SU-DHL-6 (cell line): ENCODE measurements at regions not wholly inside any gene's neighbourhood (a gene's known extent, or its start where the extent isn't known, plus 50 kb on each side); places are given as distances from the start of the nearest gene placed in this dataset.

Experiments
- H2AFZ ChIP-seq: fragments of 200-600 bp; sonication (generic); 2 replicates; pipeline ENCODE4 v1.6.1; 2014; ENCODE audit warnings: low read depth, mild to moderate bottlenecking, moderate library complexity, mixed read lengths, antibody characterized with exemption, low read length; ENCODE audit not compliant: severe bottlenecking
- H3F3A ChIP-seq: fragments of 200-600 bp; shearing (Covaris generic); 2 replicates; pipeline ENCODE4 v1.6.0; 2016; ENCODE audit warnings: antibody characterized with exemption, mild to moderate bottlenecking; ENCODE audit not compliant: insufficient read depth
- H3K27ac ChIP-seq: fragments of 200-600 bp; sonication (generic); 2 replicates; pipeline ENCODE4 v1.5.1; 2016; ENCODE audit warnings: low read depth, mild to moderate bottlenecking, low read length, moderate library complexity, mixed read lengths
- H3K27me3 ChIP-seq: fragments of 200-600 bp; sonication (generic), shearing (Covaris generic); 2 replicates; pipeline ENCODE4 v1.6.0; 2014; ENCODE audit warnings: mild to moderate bottlenecking, low read length
- H3K36me3 ChIP-seq: fragments of 200-600 bp; sonication (generic); 2 replicates; pipeline ENCODE4 v1.6.1; 2014; ENCODE audit warnings: mild to moderate bottlenecking, low read length, mixed read lengths
- H3K4me2 ChIP-seq: fragments of 300-600, 200-600 bp; shearing (Covaris generic), sonication (generic); 2 replicates; pipeline ENCODE4 v1.6.0; 2014; ENCODE audit warnings: low read length, low read depth, mild to moderate bottlenecking; ENCODE audit not compliant: poor library complexity, severe bottlenecking
- H3K4me3 ChIP-seq: fragments of 200-600 bp; sonication (generic); 2 replicates; pipeline ENCODE4 v1.5.1; 2014; ENCODE audit warnings: antibody characterized with exemption, low read length, mild to moderate bottlenecking, mixed read lengths; ENCODE audit not compliant: insufficient read depth, poor library complexity, severe bottlenecking
- H3K79me2 ChIP-seq: fragments of 200-600 bp; sonication (generic); 2 replicates; pipeline ENCODE4 v1.6.1; 2014; ENCODE audit warnings: mild to moderate bottlenecking, low read length, moderate library complexity; ENCODE audit not compliant: insufficient read depth
- H3K9ac ChIP-seq: fragments of 200-600 bp; sonication (generic); 2 replicates; pipeline ENCODE4 v1.7.0; 2014; ENCODE audit warnings: mild to moderate bottlenecking, low read length
- H3K9me2 ChIP-seq: fragments of 200-600 bp; sonication (generic); replicated peaks from 2 replicates; pipeline ENCODE4 v1.6.1; 2014; ENCODE audit warnings: low read length; ENCODE audit not compliant: insufficient read depth
- H3K9me3 ChIP-seq: fragments of 200-600 bp; sonication (generic); 2 replicates; pipeline ENCODE4 v1.6.1; 2014; ENCODE audit warnings: low read length, mixed read lengths; ENCODE audit not compliant: insufficient read depth
- H4K20me1 ChIP-seq: fragments of 200-600 bp; sonication (generic); 2 replicates; pipeline ENCODE4 v1.6.1; 2014; ENCODE audit warnings: low read depth, mild to moderate bottlenecking, antibody characterized with exemption, low read length, moderate library complexity, mixed read lengths
- EZH2phosphoT487 ChIP-seq: fragments of 200-600 bp; sonication (generic), shearing (Covaris generic); conservative IDR thresholded peaks from 2 replicates; pipeline ENCODE4 v1.6.1; 2018; ENCODE audit warnings: mild to moderate bottlenecking, antibody characterized with exemption, low read length, moderate library complexity, mixed read lengths
- TF ChIP-seq, protein P1 (sequence below): fragments of 200-600 bp; sonication (generic); IDR thresholded peaks from one replicate; pipeline ENCODE4 v1.5.1; 2017; ENCODE audit warnings: antibody characterized with exemption, mild to moderate bottlenecking, low read length, moderate library complexity; ENCODE audit not compliant: insufficient read depth, poor library complexity, severe bottlenecking

DNA sequence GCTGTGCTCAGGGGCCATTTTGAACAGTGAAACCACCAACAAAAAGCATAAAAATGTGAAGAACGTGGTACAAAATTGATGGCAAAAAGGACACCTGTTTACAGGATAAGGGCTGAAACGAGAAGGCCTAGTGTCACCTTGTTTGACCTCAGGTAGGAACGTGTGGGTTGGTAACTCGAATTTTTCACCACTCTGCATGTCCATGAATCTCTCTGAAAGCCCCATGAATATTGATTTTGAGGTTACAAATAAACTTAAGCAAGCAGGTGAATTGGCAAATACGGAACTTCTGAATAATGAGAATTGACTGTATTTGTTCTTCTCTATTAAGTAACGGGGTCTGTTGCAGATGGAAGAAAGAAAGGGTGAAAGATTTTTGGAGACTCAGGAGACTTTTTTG lies 59.6 kb upstream of the EDN1 start:
- H3K79me2 ChIP-seq, result no peaks in the 10 kb centered on the region
- H2AFZ ChIP-seq, result no peak overlapping the region
- H3K4me2 ChIP-seq, result no peak overlapping the region
- H3K27ac ChIP-seq, result no peak overlapping the region
- no peaks in the 10 kb centered on the region for H3K9me3 ChIP-seq
- no peak overlapping the region for H3K4me3 ChIP-seq
- no peaks in the 10 kb centered on the region for H4K20me1 ChIP-seq
- H3K27me3 ChIP-seq, result no peaks in the 10 kb centered on the region
- no peaks in the 10 kb centered on the region for H3K9me2 ChIP-seq
- H3K36me3 ChIP-seq, result no peaks in the 10 kb centered on the region
- TF ChIP-seq, protein P1, sequence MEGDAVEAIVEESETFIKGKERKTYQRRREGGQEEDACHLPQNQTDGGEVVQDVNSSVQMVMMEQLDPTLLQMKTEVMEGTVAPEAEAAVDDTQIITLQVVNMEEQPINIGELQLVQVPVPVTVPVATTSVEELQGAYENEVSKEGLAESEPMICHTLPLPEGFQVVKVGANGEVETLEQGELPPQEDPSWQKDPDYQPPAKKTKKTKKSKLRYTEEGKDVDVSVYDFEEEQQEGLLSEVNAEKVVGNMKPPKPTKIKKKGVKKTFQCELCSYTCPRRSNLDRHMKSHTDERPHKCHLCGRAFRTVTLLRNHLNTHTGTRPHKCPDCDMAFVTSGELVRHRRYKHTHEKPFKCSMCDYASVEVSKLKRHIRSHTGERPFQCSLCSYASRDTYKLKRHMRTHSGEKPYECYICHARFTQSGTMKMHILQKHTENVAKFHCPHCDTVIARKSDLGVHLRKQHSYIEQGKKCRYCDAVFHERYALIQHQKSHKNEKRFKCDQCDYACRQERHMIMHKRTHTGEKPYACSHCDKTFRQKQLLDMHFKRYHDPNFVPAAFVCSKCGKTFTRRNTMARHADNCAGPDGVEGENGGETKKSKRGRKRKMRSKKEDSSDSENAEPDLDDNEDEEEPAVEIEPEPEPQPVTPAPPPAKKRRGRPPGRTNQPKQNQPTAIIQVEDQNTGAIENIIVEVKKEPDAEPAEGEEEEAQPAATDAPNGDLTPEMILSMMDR, result no peak
- TF ChIP-seq EZH2phosphoT487, result no peak
- H3K9ac ChIP-seq, result no peak overlapping the region
- H3F3A ChIP-seq, result no peaks in the 10 kb centered on the region

DNA sequence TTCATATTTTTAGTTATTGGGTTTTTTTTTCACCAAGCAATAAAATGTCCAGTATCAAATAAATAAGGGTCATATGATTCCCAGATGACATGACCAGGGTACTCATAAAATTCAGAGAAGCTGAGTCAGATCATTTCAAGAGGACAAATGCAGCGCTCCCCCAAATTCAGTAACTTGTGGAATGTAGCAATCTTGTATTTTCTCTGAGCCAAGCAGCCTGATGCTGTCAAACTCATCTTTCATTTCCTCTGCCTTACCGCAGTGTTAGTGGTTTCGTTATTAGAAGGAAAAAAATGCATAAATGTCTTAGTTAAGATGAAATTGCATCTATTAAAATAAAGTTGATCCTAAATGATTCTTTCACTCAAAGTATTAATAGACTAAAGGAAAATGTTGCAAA lies 57.8 kb upstream of the EDN1 start:
- no peaks in the 10 kb centered on the region for H3K9me2 ChIP-seq
- no peak overlapping the region for H3K4me3 ChIP-seq
- no peak overlapping the region for H3K4me2 ChIP-seq

DNA sequence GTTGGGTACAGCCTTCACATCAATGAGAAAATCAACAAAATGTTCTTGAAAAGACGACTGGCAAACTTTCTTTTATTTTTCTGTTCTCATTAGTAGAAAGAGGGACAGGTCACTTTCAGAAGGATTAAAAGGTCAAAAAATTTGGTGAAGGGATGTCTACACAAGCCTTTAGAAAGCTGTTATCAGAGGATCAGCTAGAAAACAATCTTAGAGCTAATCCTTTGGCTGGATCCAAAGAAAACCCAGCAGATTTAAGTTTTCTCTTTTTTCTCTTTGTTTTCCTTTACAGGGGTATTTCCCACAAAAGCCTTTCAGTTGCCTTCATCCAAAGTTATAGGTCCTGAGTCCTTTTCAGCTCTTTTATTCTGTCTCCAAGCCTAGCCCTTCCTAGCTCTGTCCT lies 57.3 kb upstream of the EDN1 start:
- Histone ChIP-seq H3F3A (no peaks in the 10 kb centered on the region), H3K4me2 (no peak overlapping the region), H3K9me3 (no peaks in the 10 kb centered on the region), H3K9ac (no peak overlapping the region), H3K27ac (no peak overlapping the region), H3K36me3 (no peaks in the 10 kb centered on the region), H3K79me2 (no peaks in the 10 kb centered on the region), H3K4me3 (no peak overlapping the region), H2AFZ (no peak overlapping the region), H3K27me3 (no peaks in the 10 kb centered on the region), H3K9me2 (no peaks in the 10 kb centered on the region), H4K20me1 (no peaks in the 10 kb centered on the region)
- no peak for TF ChIP-seq EZH2phosphoT487
- TF ChIP-seq, protein P1, result no peak

More for the DNA sequence above, 57.8 kb upstream of the EDN1 start:
- Histone ChIP-seq H4K20me1 (no peaks in the 10 kb centered on the region), H3K9ac (no peak overlapping the region), H3K36me3 (no peaks in the 10 kb centered on the region), H3K79me2 (no peaks in the 10 kb centered on the region), H3K27ac (no peak overlapping the region), H2AFZ (no peak overlapping the region), H3K9me3 (no peaks in the 10 kb centered on the region), H3F3A (no peaks in the 10 kb centered on the region), H3K27me3 (no peaks in the 10 kb centered on the region)
- TF ChIP-seq EZH2phosphoT487, result no peak
- TF ChIP-seq, protein P1, result no peak
